Left renal pelvis (tissue), 4 donors: ENCODE measurements at regions not wholly inside any gene's neighbourhood (a gene's known extent, or its start where the extent isn't known, plus 50 kb on each side); places are given as distances from the start of the nearest gene placed in this dataset.
"Not testable (repeated sequence)": the region's sequence is repeated elsewhere in the genome, so short reads cannot be mapped to it uniquely, and the experiment has no call there.

ENCODE experiments used
- DNase-seq, 4 donors: peaks; one replicate each; pipeline ENCODE4 v3.0.0-alpha.2; 2013; ENCODE audit warnings: low read depth in 4 of 4, low spot score in 3 of 4

- DNase-seq = no peak
Measured at GRCh38 chr6:149127212-149127611, 190.3 kb upstream of the TAB2 start.

- no peak for DNase-seq
Measured at GRCh38 chr6:149128489-149129145, 188.9 kb upstream of the TAB2 start.

DNA sequence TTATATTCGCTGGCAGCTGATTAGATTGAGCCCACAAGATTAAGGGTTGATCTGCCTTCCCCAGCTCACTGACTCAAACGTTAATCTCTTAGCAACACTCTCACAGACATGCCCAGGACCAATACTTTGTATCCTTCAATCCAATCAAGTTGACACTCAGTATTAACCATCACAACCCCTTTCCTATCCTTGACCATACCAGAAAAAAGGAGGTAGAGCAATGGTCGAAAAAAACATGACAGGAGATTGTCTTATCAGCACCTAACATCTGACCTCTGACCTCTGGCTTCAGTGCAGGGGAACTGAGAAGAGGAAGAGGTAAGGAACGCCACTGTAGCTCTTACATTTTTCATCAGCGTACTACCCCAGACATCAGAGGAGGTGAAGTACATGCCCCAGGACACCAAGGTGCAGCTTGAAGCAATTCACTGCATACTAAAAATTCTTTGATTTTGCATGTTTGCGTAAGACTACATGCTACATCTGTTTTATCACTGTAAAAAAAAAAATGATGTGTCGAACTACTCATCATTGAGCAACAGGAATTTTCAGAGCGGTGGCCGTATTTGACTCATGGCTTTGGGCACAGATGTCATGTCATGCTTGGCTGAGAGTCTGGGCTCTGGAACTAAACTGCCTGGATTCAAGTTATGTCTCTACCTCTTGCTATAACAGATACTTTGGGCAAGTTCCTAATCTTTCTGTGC, 188.0 kb upstream of the TAB2 start:
- no peak for DNase-seq

DNA sequence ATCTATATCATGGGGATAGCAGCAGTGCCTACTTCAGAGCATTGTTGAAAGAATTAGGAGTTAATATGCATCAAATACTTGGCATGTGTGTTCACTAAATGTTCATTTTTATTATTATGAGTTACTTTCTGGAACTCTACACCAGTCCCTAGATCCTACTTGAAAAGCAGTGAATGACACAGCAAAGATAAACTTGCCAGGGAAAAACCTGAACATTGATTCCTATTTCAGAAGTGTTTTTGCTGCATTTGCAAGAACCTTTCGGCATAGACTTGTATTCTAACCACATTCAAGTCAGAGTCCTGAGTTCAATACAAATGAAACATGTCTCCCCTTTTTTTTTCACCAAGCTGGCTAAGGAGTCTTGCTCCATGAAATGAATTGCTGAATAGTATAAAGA, 187.4 kb upstream of the TAB2 start:
- DNase-seq = no peak

GRCh38 chr6:149130508-149130907, 187.0 kb upstream of the TAB2 start:
- peak in 3 of 4 donors; percentile 26 to 40 (median 27) for DNase-seq

GRCh38 chr6:149131891-149132290, 185.6 kb upstream of the TAB2 start:
- DNase-seq = no peak

DNA sequence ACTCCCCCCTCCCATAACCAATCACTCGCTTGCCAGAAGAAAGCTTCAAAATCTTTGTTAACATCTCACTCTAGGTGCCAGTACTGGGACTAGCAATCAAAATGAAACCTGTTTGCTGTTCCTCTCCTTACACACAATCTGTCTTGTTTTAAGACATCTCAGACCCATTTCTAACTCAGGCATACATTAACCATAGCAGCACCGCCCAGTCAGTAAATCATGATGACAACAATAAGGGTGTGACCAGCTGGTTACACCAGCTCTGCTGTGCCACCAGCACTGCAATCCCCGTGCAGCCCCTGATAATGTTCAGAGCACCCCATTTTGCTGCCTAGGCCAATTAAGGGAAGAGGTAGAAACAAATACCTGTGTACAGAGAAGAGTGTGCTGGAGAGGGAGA, 185.2 kb upstream of the TAB2 start:
- no peak for DNase-seq

DNA sequence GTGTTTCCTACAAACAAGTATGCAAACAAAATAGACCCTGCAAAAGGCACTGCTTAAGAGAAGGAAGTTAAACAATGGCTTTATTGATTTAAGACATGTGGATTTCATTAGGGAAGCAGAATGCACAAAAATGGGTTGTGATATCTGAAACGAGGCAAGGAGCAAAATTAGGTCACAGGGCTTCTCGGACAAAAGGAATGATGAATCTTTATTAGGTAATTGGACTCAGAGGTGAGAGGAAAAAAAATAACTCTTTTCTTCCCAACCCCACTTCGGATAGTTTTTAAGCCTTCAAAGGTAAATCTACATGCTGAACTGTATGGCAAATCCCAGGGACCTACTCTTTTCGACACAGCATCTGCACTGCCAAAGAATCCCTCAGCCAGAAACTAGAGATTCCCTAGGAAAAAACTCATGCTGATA, 183.0 kb upstream of the TAB2 start:
- DNase-seq = no peak

GRCh38 chr6:149135809-149136208, 181.7 kb upstream of the TAB2 start:
- DNase-seq = no peak

GRCh38 chr6:149136273-149136912, 181.1 kb upstream of the TAB2 start:
- no peak for DNase-seq

DNA sequence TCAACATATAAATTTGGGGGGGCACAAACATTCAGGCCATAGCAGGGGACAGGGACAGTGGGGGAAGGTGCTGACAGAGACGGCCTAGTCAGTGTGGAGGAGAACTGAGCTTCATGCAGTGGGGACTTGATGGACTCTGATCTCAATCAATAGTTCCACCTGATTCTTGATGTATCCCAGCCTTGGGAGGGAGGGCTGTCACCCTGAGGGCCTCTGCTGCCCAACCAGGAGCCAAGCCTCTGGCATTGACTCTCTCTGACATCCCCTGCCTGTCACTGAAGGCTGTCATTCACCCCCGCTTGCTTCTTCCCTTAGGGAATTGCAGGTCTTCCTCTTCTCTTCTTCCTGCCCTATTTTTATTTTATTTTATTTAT, 180.6 kb upstream of the TAB2 start:
- DNase-seq = no peak

DNA sequence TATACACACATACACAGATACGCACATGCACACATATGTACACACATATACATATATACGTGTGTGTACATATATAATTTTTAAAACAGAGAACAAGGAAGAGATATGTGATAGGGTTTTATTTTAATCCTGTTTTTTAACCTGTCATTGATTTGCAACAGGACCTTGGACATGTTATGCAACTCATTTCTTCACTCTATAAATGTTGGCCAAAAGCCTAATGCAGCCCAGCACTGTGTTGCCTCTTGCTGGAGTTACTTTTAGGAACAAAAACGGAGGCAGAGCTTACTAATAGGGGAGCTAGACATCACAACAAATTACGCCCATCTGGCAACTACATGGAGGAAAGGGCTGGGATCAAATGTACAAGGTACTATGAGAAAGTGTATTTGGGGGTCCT, 179.9 kb upstream of the TAB2 start:
- no peak for DNase-seq

- DNase-seq = no peak
Measured at GRCh38 chr6:149138089-149138488, 179.4 kb upstream of the TAB2 start.

- no peak for DNase-seq
Measured at GRCh38 chr6:149138699-149139294, 178.7 kb upstream of the TAB2 start.

GRCh38 chr6:149139782-149140136, 177.8 kb upstream of the TAB2 start:
- no peak for DNase-seq

GRCh38 chr6:149140137-149140909, 177.2 kb upstream of the TAB2 start:
- no peak for DNase-seq

DNA sequence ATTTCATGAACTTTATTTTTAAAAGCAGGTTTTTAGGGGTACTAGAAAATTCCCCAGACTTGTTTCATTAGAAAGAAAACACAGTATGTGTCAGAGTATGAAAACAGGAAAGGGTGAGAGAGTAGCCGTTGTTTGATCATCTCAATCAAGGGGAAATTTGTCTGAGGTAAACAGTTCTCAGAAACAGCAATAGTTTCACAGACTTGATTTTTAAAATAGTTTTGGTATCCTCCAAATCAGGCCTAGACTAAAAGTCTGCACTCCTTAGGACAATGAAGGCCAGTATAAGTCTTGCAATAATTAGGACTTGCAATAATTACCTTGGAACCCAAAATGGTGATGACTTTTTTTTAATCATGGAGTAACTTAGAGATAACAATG, 176.6 kb upstream of the TAB2 start:
- DNase-seq = no peak

GRCh38 chr6:149142924-149143429, 174.5 kb upstream of the TAB2 start:
- DNase-seq = no peak

GRCh38 chr6:149145800-149146199, 171.7 kb upstream of the TAB2 start:
- not testable (repeated sequence) for DNase-seq

DNA sequence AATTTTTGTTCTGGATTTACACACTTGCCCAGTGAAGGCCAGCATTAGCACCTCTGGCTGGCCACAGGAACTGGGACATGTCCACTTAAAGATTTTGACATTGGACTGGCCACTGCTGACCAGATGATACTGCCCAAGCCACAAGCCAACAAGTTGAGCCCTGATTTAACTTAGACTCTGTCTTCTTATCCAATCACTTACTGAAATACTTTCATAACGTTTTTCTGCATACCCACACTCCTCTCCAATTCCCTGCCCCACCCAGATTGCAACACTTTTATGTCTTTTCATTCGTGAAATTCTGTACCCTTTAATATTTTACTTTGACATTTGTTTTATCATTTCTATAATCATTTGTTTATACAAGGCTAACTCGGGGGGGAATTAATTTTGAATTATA, 170.3 kb upstream of the TAB2 start:
- no peak for DNase-seq
